OCI-LY7 (cell line): ENCODE measurements at regions not wholly inside any gene's neighbourhood (a gene's known extent, or its start where the extent isn't known, plus 50 kb on each side); places are given as distances from the start of the nearest gene placed in this dataset.
"Not testable (repeated sequence)": the region's sequence is repeated elsewhere in the genome, so short reads cannot be mapped to it uniquely, and the experiment has no call there.

Experiments
- BruUV-seq: library from RNA; stranded (reverse); fragments of 400-500 nt; replicated peaks from 2 replicates; lab custom pipeline; 2021; lab: Mats Ljungman, UMichigan
- CTCF ChIA-PET: fragments of 300-600 bp; sonication (Branson Sonifier 250); formaldehyde crosslinking; loops from one replicate; lab custom pipeline; 2022; ENCODE audit warnings: antibody characterized with exemption; ENCODE audit not compliant: unreplicated experiment; lab: Charles Lee
- POLR2A ChIA-PET: fragments of 300-600 bp; sonication (Branson Sonifier 250); formaldehyde crosslinking; loops from one replicate; lab custom pipeline; 2022; ENCODE audit warnings: antibody characterized with exemption; lab: Charles Lee
- DNase-seq: peaks from one replicate; pipeline ENCODE4 v3.0.0-alpha.2; 2015; ENCODE audit warnings: low spot score
- H2AFZ ChIP-seq: fragments of 200-600 bp; sonication (generic), shearing (Covaris generic); 2 replicates; pipeline ENCODE4 v1.6.1; 2014; ENCODE audit warnings: mild to moderate bottlenecking, antibody characterized with exemption, low read length, moderate library complexity
- H3K27ac ChIP-seq: fragments of 200-600 bp; sonication (generic); 2 replicates; pipeline ENCODE4 v1.5.1; 2014; ENCODE audit warnings: mixed run types, low read depth, mild to moderate bottlenecking, moderate library complexity, low read length, inconsistent platforms; ENCODE audit not compliant: poor library complexity, severe bottlenecking
- H3K36me3 ChIP-seq: fragments of 200-600 bp; sonication (generic); 2 replicates; pipeline ENCODE4 v1.6.1; 2014; ENCODE audit warnings: mild to moderate bottlenecking, antibody characterized with exemption, low read length, moderate library complexity, mixed read lengths; ENCODE audit not compliant: insufficient read depth
- H3K4me1 ChIP-seq: fragments of 200-600 bp; sonication (generic); 2 replicates; pipeline ENCODE4 v1.5.1; 2014; ENCODE audit warnings: mild to moderate bottlenecking, low read length; ENCODE audit not compliant: insufficient read depth, poor library complexity, severe bottlenecking
- H3K4me2 ChIP-seq: fragments of 200-600 bp; sonication (generic); 2 replicates; pipeline ENCODE4 v1.6.1; 2014; ENCODE audit warnings: mild to moderate bottlenecking, low read length
- H3K4me3 ChIP-seq: fragments of 200-600 bp; sonication (generic); 2 replicates; pipeline ENCODE4 v1.5.1; 2014; ENCODE audit warnings: mild to moderate bottlenecking, low read depth, low read length; ENCODE audit not compliant: poor library complexity, severe bottlenecking
- H3K79me2 ChIP-seq: fragments of 200-600 bp; sonication (generic); 2 replicates; pipeline ENCODE4 v1.6.1; 2016; ENCODE audit warnings: low read depth, mild to moderate bottlenecking, low read length, moderate library complexity, mixed read lengths; ENCODE audit not compliant: insufficient read depth
- H3K9me2 ChIP-seq: fragments of 200-600 bp; sonication (generic); 2 replicates; pipeline ENCODE4 v1.6.1; 2016; ENCODE audit warnings: mild to moderate bottlenecking, low read length, mixed read lengths; ENCODE audit not compliant: insufficient read depth
- H3K9me3 ChIP-seq: fragments of 200-600 bp; sonication (generic); 2 replicates; pipeline ENCODE4 v1.6.1; 2014; ENCODE audit warnings: mild to moderate bottlenecking, mixed run types, low read length, mixed read lengths
- H4K20me1 ChIP-seq: fragments of 200-600 bp; sonication (generic); 2 replicates; pipeline ENCODE4 v1.6.1; 2014; ENCODE audit warnings: mild to moderate bottlenecking, antibody characterized with exemption, low read length, moderate library complexity, mixed read lengths; ENCODE audit not compliant: insufficient read depth
- EZH2phosphoT487 ChIP-seq: fragments of 200-600 bp; sonication (generic); IDR thresholded peaks from 2 replicates; pipeline ENCODE4 v1.6.1; 2018; ENCODE audit warnings: low read depth, borderline replicate concordance, mild to moderate bottlenecking, mixed run types, antibody characterized with exemption, low read length, moderate library complexity, mixed read lengths
- intact Hi-C: fragments of 100-400 bp; cut with micrococcal nuclease; formaldehyde crosslinking; loops from one replicate; pipeline ENCODE4 v1.10.0; 2022; ENCODE audit not compliant: unreplicated experiment
- TF ChIP-seq, protein P1 (sequence below): fragments of 200-600 bp; sonication (generic); conservative IDR thresholded peaks from 2 replicates; pipeline ENCODE4 v1.5.1; 2014; ENCODE audit warnings: mild to moderate bottlenecking, antibody characterized with exemption, low read length, moderate library complexity, mixed read lengths

DNA sequence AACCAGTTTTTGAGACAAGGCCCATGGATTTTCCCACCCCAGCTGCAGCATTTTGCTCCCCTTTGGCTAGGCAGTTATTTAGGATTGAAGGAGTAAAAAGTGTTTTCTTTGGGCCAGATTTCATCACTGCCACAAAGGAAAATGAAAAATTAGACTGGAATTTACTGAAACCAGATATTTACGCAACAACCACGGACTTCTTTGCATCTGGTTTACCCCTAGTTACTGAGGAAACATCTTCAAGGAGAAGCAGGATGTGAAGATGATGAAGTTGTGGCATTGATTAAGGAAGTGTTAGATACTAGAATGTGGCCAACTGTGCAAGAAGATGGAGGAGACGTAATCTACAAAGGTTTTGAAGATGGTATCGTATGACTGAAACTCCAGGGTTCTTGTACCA, 165.2 kb upstream of the MYRIP start:
- DNase-seq = no peak
- Histone ChIP-seq H4K20me1 (no peaks in the 10 kb centered on the region), H3K27ac (no peak overlapping the region), H3K4me2 (no peak overlapping the region), H3K4me1 (no peaks in the 10 kb centered on the region), H3K9me3 (no peaks in the 10 kb centered on the region), H3K79me2 (no peaks in the 10 kb centered on the region), H3K4me3 (no peak overlapping the region), H2AFZ (no peak overlapping the region), H3K9me2 (no peaks in the 10 kb centered on the region), H3K36me3 (no peaks in the 10 kb centered on the region)
- POLR2A ChIA-PET = no interaction called here
- no TSS peak for BruUV-seq
- CTCF ChIA-PET = no interaction called here
- TF ChIP-seq, protein P1, sequence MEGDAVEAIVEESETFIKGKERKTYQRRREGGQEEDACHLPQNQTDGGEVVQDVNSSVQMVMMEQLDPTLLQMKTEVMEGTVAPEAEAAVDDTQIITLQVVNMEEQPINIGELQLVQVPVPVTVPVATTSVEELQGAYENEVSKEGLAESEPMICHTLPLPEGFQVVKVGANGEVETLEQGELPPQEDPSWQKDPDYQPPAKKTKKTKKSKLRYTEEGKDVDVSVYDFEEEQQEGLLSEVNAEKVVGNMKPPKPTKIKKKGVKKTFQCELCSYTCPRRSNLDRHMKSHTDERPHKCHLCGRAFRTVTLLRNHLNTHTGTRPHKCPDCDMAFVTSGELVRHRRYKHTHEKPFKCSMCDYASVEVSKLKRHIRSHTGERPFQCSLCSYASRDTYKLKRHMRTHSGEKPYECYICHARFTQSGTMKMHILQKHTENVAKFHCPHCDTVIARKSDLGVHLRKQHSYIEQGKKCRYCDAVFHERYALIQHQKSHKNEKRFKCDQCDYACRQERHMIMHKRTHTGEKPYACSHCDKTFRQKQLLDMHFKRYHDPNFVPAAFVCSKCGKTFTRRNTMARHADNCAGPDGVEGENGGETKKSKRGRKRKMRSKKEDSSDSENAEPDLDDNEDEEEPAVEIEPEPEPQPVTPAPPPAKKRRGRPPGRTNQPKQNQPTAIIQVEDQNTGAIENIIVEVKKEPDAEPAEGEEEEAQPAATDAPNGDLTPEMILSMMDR = no peak
- TF ChIP-seq EZH2phosphoT487 = no peak
- intact Hi-C loops = no loop called here

DNA sequence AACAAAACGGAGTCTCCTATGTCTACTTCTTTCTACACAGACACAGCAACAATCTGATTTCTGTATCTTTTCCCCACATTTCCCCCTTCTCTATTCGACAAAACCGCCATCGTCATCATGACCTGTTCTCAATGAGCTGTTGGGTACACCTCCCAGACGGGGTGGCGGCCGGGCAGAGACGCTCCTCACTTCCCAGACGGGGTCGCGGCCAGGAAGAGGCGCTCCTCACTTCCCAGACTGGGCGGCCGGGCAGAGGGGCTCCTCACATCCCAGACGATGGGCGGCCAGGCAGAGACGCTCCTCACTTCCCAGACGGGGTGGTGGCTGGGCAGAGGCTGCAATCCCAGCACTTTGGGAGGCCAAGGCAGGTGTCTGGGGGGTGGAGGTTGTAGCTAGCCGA, 158.2 kb upstream of the MYRIP start:
- H3K9me2 ChIP-seq, H3K36me3 ChIP-seq, H3K79me2 ChIP-seq, DNase-seq, BruUV-seq, H4K20me1 ChIP-seq, H3K4me1 ChIP-seq, CTCF ChIA-PET, H3K9me3 ChIP-seq, intact Hi-C loops, H3K4me3 ChIP-seq, POLR2A ChIA-PET, H3K4me2 ChIP-seq, H2AFZ ChIP-seq, H3K27ac ChIP-seq: not testable (repeated sequence)

DNA sequence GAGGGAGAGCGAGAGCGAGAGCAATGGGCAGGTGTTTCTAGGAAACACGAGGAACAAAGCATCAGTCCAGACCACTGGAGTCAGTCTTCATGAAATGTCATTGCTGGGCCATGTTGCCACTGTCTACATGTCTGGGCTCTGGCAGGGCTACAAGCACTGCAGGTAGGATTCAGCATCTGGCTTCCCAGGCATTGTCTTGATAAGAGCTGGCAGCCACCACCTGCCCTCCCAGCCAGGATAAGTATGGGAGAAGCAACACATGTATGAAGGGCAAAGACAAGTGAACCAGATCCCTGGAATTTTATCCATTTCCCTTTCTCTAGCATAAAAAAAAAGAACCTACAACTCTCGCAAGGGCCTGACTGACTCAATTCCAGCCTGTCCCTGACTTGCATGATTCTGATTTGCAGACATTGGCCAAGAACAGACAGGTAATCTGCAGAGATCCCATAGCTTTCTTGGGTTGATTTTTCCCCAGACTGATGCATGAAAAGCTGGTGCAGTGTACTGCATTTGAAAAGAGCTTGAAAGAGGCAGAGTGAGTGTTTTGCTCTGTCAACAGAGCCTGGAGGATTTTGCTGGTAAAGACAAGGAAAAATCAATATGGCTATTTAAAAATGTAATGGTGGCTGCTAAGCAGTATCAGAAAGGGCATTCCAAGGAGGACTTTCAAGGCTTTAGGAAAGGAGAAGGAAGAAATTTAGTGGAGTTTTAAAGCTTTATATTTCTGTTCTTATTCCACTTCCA, 157.2 kb upstream of the MYRIP start:
- no peaks in the 10 kb centered on the region for H3K9me3 ChIP-seq
- TF ChIP-seq, protein P1 = no peak
- no peak for TF ChIP-seq EZH2phosphoT487
- no peaks in the 10 kb centered on the region for H3K4me1 ChIP-seq
- H3K36me3 ChIP-seq = no peaks in the 10 kb centered on the region
- ChIA-PET CTCF (no interaction called here), POLR2A (no interaction called here)
- no peak for DNase-seq
- H3K79me2 ChIP-seq = no peaks in the 10 kb centered on the region
- no peak overlapping the region for H2AFZ ChIP-seq
- no peak overlapping the region for H3K27ac ChIP-seq
- no peaks in the 10 kb centered on the region for H4K20me1 ChIP-seq
- H3K4me3 ChIP-seq = no peak overlapping the region
- intact Hi-C loops = no loop called here
- BruUV-seq = no TSS peak
- H3K4me2 ChIP-seq = no peak overlapping the region
- H3K9me2 ChIP-seq = no peaks in the 10 kb centered on the region

DNA sequence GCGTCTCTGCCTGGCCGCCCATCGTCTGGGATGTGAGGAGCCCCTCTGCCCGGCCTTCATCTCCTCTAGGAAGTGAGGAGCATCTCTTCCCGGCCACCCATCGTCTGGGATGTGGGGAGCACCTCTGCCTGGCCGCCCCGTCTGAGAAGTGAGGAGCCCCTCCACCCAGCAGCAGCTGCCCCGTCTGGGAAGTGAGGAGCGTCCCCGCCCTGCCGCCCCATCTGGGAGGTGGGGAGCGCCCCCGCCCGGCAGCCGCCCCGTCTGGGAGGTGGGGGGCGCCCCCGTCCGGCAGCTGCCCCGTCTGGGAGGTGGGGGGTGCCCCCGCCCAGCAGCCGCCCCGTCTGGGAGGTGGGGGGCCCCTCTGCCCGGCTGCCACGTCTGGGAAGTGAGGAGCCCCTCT, 153.7 kb upstream of the MYRIP start:
- H3K79me2 ChIP-seq, intact Hi-C loops, H3K9me3 ChIP-seq, H3K9me2 ChIP-seq, H3K27ac ChIP-seq, BruUV-seq, DNase-seq, POLR2A ChIA-PET, H3K4me1 ChIP-seq, CTCF ChIA-PET, H3K36me3 ChIP-seq, H3K4me2 ChIP-seq, H2AFZ ChIP-seq, H4K20me1 ChIP-seq, H3K4me3 ChIP-seq: not testable (repeated sequence)
